ENCODE measurements at regions not wholly inside any gene's neighbourhood (a gene's known extent, or its start where the extent isn't known, plus 50 kb on each side); places are given as distances from the start of the nearest gene placed in this dataset.

DNA sequence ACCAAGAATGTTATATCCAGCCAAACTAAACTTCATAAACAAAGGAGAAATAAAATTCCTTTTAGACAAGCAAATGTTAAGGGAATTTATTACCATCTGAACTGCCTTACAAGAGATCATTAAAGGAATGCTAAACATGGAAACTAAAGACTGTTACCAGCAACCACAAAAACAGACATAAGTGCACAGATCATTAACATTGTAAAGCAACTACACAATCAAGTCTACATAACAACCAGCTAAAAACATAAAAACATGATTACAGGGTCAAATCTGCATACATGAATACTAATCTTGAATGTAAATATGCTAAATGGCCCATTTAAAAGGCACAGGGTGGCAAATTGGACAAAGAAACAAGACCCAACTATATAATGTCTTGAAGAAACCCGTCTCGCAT lies 211.0 kb upstream of the PBX1 start:
- Histone ChIP-seq H4K20me1 (ENCODE audit: control insufficient read depth, insufficient read depth, insufficient read length) (no peaks in the 10 kb centered on the region), H2AK5ac (ENCODE audit: insufficient read length, low read length) (no peak overlapping the region)

More for the DNA sequence above, 211.0 kb upstream of the PBX1 start:
- no peaks in the 10 kb centered on the region for H3K9me3 ChIP-seq (ENCODE audit: control insufficient read depth, low read depth, low read length)
- no peak overlapping the region for H3K9ac ChIP-seq (ENCODE audit: extremely low read depth, insufficient read length, low read length)
- Mint-ChIP-seq H3K4me1 (peaks cover 0 to 7% of the 10 kb centered on the region in 2 experiments; a peak in 2 of 4 replicates), H3K4me3 (no peak overlapping the region), H3K27ac (no peak overlapping the region), H3K27me3 (ENCODE audit: low read depth) (no peaks in the 10 kb centered on the region; the same call in 1 of the 2 replicates), H3K9me3 (peaks cover 22 to 26% of the 10 kb centered on the region in 2 experiments), H3K36me3 (ENCODE audit: insufficient read depth in 1 of 3, low read depth in 3 of 3) (peaks cover 9 to 27% (median 14%) of the 10 kb centered on the region in 3 experiments; a peak in 6 of 7 replicates)
- H4K5ac ChIP-seq (ENCODE audit: insufficient read length, low read depth, low read length): no peak overlapping the region
- no peak overlapping the region for H3K14ac ChIP-seq (ENCODE audit: insufficient read depth, low read length)
- no peaks in the 10 kb centered on the region for H3K79me2 ChIP-seq (ENCODE audit: insufficient read depth, low read length)
- H3K56ac ChIP-seq (ENCODE audit: insufficient read length, low read depth, low read length): no peak overlapping the region
- no peak overlapping the region for H4K8ac ChIP-seq (replicated peaks; ENCODE audit: insufficient read length, low read depth, low read length)
- no peak overlapping the region for H2AFZ ChIP-seq (ENCODE audit: low read length)
- no peaks in the 10 kb centered on the region for H3K4me1 ChIP-seq (ENCODE audit: insufficient read depth, low read length)
- no peak overlapping the region for H3K27ac ChIP-seq (ENCODE audit: insufficient read length, low read depth, low read length)
- WGBS (ENCODE audit: extremely low coverage, insufficient read length, low lambda C conversion rate): no CpG with 5 or more reads among the region's 2 CpGs
- no peaks in the 10 kb centered on the region for H3K27me3 ChIP-seq (ENCODE audit: insufficient read depth, low read length)
- H4K91ac ChIP-seq (ENCODE audit: insufficient read length, low read depth, low read length): no peak overlapping the region
- no peak for DNase-seq
- H2BK120ac ChIP-seq (ENCODE audit: low read depth, low read length, poor library complexity, severe bottlenecking): no peak overlapping the region
- H2BK15ac ChIP-seq (ENCODE audit: low read depth, low read length): no peak overlapping the region
- no peak overlapping the region for H2BK5ac ChIP-seq (ENCODE audit: insufficient read length, low read length)
- H3T11ph ChIP-seq (ENCODE audit: low read length): no peak overlapping the region
- TF ChIP-seq, protein P1, sequence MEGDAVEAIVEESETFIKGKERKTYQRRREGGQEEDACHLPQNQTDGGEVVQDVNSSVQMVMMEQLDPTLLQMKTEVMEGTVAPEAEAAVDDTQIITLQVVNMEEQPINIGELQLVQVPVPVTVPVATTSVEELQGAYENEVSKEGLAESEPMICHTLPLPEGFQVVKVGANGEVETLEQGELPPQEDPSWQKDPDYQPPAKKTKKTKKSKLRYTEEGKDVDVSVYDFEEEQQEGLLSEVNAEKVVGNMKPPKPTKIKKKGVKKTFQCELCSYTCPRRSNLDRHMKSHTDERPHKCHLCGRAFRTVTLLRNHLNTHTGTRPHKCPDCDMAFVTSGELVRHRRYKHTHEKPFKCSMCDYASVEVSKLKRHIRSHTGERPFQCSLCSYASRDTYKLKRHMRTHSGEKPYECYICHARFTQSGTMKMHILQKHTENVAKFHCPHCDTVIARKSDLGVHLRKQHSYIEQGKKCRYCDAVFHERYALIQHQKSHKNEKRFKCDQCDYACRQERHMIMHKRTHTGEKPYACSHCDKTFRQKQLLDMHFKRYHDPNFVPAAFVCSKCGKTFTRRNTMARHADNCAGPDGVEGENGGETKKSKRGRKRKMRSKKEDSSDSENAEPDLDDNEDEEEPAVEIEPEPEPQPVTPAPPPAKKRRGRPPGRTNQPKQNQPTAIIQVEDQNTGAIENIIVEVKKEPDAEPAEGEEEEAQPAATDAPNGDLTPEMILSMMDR (conservative IDR thresholded peaks at IDR 0.05): no peak
- no peak overlapping the region for H2BK12ac ChIP-seq (ENCODE audit: insufficient read length, low read depth, low read length)
- H3K4me2 ChIP-seq (ENCODE audit: insufficient read depth, insufficient read length, low read length): no peak overlapping the region
- H3K23me2 ChIP-seq (ENCODE audit: insufficient read length, low read depth, low read length, poor library complexity, severe bottlenecking): no peaks in the 10 kb centered on the region
- no peaks in the 10 kb centered on the region for H3K79me1 ChIP-seq (ENCODE audit: insufficient read depth, low read depth, low read length, poor library complexity, severe bottlenecking)
- no peak overlapping the region for H3K18ac ChIP-seq (ENCODE audit: insufficient read length, low read depth, low read length)
- no peak overlapping the region for H3K4ac ChIP-seq (ENCODE audit: low read depth, low read length)
- H3K23ac ChIP-seq (ENCODE audit: insufficient read length, low read depth, low read length): no peak overlapping the region
- no peak overlapping the region for H2BK20ac ChIP-seq (ENCODE audit: low read depth, low read length, poor library complexity, severe bottlenecking)
